GM12864 (cell line): ENCODE measurements at regions not wholly inside any gene's neighbourhood (a gene's known extent, or its start where the extent isn't known, plus 50 kb on each side); places are given as distances from the start of the nearest gene placed in this dataset.

Experiments
- DNase-seq: peaks from one replicate; pipeline ENCODE4 v3.0.0-alpha.2; 2011; ENCODE audit warnings: low read depth
- H3K4me3 ChIP-seq: 2 replicates; pipeline ENCODE4 v1.5.1; 2011; ENCODE audit warnings: mild to moderate bottlenecking, low read depth, low read length, control low read depth
- CTCF ChIP-seq: IDR thresholded peaks from 2 replicates; pipeline ENCODE4 v1.5.1; 2011; ENCODE audit warnings: low read depth, mild to moderate bottlenecking, moderate library complexity, low read length, control low read depth, inconsistent platforms; ENCODE audit errors: missing control alignments

GRCh38 chr4:103778221-103778620, 58.4 kb upstream of the TACR3 start:
- H3K4me3 ChIP-seq = no peak overlapping the region
- no peak for DNase-seq
- TF ChIP-seq CTCF = no peak

GRCh38 chr4:103774326-103774825, 54.6 kb upstream of the TACR3 start:
- DNase-seq = no peak
- TF ChIP-seq CTCF = no peak
- no peak overlapping the region for H3K4me3 ChIP-seq

GRCh38 chr4:103773691-103774231, 54.0 kb upstream of the TACR3 start:
- DNase-seq = no peak
- no peak for TF ChIP-seq CTCF
- H3K4me3 ChIP-seq = no peak overlapping the region
